ENCODE measurements at regions not wholly inside any gene's neighbourhood (a gene's known extent, or its start where the extent isn't known, plus 50 kb on each side); places are given as distances from the start of the nearest gene placed in this dataset.
"Not testable (repeated sequence)": the region's sequence is repeated elsewhere in the genome, so short reads cannot be mapped to it uniquely, and the experiment has no call there.

DNA sequence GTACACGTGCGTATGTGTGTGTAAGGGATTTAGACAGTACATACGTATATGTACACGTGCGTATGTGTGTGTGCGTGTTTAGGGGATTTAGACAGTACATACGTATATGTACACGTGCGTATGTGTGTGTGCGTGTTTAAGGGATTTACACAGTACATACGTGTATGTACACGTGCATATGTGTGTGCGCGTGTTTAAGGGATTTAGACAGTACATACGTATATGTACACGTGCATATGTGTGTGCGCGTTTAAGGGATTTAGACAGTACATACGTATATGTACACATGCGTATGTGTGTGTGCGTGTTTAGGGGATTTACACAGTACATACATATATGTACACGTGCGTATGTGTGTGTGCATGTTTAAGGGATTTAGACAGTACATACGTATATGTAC lies 100.9 kb upstream of the ALKAL2 start:
- TF ChIP-seq, protein P1, sequence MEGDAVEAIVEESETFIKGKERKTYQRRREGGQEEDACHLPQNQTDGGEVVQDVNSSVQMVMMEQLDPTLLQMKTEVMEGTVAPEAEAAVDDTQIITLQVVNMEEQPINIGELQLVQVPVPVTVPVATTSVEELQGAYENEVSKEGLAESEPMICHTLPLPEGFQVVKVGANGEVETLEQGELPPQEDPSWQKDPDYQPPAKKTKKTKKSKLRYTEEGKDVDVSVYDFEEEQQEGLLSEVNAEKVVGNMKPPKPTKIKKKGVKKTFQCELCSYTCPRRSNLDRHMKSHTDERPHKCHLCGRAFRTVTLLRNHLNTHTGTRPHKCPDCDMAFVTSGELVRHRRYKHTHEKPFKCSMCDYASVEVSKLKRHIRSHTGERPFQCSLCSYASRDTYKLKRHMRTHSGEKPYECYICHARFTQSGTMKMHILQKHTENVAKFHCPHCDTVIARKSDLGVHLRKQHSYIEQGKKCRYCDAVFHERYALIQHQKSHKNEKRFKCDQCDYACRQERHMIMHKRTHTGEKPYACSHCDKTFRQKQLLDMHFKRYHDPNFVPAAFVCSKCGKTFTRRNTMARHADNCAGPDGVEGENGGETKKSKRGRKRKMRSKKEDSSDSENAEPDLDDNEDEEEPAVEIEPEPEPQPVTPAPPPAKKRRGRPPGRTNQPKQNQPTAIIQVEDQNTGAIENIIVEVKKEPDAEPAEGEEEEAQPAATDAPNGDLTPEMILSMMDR (IDR thresholded peaks at IDR 0.05) = not testable (repeated sequence)
- TF ChIP-seq POLR2A (IDR thresholded peaks at IDR 0.05) = not testable (repeated sequence)
